NCI-H2029 (cell line): ENCODE measurements at regions not wholly inside any gene's neighbourhood (a gene's known extent, or its start where the extent isn't known, plus 50 kb on each side); places are given as distances from the start of the nearest gene placed in this dataset.
A peak's percentile ranks its signal among the peaks of the same experiment; 100 is the strongest.

Experiments used
- DNase-seq: peaks from one replicate; lab custom pipeline; 2025; lab: John Stamatoyannopoulos, UW

DNA sequence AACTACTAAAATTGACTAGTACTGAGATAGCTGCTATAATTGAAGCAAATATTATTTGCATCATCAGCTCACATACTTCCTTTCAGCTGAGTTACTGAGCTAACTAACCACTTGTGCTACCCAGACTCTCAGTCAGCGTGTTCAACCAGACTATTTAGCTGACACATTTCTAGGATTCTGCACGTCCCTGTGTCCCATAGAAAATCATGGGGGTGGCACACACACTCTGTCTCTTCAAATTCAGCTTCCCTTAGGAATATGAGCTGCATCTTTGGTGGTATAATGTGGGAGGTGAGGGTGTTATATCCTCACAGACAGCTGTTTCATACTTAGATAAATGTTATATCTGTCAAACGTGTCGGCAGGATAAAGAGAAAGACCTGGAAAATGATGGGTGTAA is 424.0 kb downstream of the CDH2 start:
- no peak for DNase-seq

DNA sequence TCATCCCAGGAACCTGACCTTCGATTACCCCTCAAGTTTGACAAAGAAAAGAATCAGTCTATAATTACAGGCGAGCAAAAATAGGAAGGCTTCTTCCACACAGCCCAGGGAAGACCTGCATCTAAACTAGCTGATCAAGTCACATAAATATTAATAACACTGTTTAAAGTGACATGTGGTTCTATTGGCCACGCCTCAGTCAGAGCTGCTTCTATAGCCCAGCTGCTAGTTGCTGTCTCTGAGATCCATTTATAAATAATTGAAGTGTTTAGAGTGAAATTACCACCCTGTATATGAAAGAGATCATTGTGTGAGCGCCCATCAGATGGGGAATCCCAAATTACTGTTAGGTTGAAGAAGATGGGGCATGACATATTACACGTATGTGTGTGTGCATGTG is 426.0 kb downstream of the CDH2 start:
- DNase-seq: no peak

DNA sequence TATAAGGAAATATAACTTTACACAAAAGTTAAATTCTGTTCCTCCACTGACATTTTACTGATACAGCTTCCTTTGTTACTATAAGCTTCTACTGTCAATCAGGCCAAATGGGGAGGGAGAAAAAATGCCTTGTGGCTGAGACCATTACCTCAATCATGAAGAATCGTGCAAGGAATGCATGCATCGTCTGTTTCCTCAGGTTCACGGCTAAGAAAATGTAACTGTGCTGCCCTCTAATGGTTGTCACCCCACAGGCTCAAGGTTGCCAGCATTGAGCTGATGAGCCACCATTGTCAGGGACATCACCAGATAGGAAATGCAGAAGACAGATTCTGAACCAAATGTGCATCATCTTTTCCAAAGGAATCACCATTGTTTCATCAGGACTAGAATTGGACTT is 426.9 kb downstream of the CDH2 start:
- DNase-seq: peak; percentile 45

DNA sequence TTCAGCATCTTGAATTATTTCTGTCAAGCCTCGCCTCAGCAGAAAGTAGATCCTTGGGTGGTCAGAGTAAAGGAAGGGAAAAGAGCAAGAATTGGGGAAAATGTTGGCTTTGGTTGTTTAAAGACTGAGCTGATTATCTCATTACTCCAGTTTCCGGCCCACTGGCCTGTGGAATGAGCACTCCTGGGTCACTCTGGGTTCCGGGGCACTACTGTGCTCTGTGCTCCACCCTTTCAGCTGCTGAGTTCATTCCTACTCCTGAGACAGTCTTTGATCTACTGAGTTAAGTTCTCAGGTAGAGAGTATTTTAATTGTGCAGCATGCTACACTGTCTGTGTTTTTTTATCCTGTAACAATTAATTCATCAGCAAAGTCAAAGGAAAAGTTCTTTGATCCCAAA is 427.7 kb downstream of the CDH2 start:
- no peak for DNase-seq

DNA sequence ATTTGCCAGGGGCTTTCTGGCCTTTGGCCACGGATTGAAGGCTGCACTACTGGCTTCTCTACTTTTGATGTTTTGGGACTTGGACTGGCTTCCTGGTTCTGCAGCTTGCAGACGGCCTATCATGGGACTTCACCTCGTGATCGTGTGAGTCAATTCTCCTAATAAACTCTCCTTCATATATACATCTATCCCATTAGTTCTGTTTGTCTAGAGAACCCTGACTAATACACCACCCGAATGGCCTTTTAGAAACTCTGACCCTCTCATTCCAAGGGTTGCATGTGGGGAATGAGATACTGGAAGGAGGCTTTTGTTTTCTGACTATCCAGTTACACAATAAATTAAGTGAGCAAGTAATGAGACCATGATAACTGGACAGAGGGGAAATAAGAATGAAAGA is 430.7 kb downstream of the CDH2 start:
- DNase-seq: no peak

DNA sequence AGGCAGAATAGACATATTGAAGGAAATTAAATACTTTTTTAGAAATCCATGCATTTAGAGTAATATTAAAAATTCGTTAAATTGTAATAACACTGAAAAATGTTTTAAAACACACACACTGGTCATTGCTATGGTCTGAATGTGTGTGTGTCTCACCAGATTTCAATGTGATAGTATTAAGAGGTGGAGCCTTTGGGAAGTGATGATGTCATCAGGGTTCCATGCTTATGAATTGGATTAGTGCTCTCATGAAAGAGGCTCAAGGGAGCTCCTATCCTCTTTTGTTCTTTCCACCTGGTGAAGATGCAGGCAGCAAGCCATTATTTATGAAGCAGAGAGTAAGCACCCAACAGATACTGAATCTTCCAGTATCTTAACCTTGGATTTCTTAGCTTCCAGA is 441.8 kb downstream of the CDH2 start:
- no peak for DNase-seq

DNA sequence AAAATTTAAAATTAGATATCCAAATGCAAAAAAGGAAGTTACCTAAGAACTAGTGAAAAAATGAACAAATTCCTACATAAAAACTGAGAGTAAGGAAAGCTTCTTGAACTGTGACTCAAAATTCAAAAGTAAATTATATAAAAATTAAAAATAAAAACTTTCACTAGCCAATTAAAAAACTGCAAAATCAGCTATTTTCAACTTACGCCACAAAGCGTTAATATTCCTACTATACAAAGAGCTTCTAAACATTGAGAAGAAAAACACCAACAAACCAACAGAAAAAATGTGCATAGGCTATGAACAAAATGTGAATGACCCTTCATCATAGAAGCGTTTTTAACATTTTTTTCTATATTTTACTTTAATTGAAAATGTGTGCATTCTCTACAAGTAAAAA is 445.7 kb downstream of the CDH2 start:
- DNase-seq: no peak

DNA sequence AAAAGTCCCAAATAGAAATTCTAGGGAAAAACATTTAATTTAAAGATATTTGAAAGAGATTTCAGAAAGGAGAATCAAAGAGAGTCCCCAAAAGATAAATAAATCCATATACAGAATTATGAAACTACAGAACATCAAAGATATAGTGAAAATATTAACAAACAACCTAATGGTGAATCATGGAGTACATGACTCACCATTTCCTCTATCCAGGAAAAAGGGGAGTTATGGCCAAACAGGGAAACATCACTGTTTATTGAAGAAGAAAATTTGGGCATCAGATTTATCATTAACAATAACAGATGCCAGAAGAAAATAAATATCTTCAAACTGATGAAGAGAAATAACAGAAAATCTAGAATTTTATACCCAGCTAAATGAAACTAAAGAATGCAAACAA is 448.3 kb downstream of the CDH2 start:
- DNase-seq: no peak

DNA sequence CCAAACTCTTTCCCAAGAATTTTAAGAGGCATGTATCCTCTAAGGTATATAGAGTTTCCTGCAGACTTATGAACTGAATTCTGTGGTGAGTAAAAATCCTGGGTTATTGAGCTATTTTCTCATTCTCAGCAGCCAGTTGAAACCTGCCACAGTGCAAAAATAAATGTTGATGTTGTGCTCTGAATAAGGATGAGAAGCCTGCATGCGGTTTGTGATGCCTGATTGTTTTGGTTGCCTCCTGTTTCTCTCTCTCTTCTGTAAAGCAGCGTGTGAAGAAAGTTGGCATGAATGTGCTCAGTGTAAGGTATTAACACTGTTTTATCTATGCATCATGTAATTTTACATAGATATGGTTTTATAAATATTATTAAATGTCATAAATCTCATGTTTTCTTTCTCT is 452.6 kb downstream of the CDH2 start:
- DNase-seq: no peak

DNA sequence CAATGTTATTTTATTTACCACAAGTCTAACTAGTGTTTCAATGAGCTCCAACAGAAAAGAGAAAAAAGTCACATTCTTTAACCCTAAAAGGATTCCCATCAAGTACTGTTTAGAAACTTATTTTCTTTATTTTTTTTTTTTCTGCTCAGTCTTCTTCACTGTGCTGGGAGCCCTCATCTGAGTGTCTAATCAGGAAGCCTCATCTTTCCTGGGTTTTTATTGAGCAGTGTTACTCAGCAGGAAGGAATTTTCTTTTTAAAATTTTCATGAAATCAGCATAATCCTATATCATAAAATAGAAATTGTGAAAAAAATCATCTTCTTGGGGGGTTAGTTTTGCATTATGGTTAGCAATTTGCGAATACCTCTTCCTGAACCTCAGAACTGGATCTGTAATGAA is 453.8 kb downstream of the CDH2 start:
- no peak for DNase-seq

DNA sequence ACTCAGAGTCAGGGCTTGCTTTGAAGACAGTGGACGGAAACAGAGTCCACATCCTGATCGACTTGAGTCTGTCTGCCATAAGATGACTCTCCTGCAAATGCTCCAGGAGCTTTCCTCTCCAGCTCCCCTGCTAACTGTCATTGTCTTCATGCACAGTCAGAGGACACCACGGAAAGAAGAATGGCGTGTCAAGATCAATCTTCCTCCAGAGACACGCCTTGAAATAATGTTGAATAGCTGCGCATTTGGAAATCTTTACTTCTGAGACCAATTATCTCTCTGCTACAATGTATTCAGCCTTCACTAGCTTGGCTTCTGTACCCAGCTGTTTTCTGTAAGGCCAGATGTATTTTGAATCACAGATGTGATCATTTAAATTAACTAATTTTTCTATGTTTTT is 457.2 kb downstream of the CDH2 start:
- no peak for DNase-seq

DNA sequence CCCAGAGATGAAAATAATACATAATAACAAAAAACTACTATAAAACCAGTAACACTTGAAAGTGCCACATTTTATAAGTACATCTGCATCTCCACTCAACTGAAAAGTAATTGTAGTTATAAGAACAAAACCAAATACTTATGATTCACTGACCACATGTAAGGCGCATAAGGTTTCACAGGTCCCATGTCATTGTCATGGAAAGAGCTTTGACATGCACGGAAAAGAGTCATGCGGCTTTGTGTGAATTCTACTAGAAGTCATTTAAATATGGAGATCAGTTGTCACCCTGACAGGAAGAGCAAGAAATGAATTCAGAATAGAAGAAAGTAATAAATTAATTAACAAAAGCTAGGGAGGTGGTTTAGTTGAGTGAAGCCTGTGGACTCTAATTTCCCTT is 459.1 kb downstream of the CDH2 start:
- no peak for DNase-seq

DNA sequence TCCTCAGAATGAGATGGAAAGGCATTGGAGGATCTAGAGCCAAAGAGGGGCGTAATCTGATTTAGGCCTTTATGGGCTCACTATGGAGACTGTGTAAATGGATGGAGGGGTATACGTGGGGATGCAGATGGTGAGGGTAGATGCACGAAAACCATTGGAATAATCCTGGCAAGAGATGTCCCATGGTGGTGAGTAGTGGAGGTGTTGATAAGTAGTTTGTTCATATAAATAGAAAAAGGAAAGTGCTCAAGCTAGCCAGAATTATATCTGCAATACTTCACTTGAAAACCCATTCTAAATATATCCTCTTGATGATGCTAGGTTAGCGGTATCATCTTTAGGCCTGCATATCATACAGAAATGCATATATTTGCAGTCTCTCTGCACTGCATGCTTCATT is 459.7 kb downstream of the CDH2 start:
- DNase-seq: no peak

DNA sequence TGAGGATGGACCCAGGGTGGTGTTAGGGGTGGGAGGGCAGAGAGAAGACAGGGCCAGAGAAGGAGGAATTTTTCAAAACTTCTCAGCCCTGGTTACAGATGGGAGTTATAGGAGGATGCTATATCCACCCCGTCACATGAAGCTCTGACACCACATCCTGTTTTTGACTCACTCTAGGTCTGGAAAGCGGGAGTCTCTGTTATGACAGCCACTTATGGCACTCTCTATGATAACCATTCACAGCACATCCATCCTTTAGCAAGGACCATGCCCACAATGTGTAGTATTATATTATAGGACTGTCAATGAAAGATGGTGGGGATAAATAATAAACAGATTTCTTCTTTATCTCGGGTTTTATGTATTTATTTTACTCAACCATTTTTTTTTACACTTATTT is 461.2 kb downstream of the CDH2 start:
- DNase-seq: no peak

DNA sequence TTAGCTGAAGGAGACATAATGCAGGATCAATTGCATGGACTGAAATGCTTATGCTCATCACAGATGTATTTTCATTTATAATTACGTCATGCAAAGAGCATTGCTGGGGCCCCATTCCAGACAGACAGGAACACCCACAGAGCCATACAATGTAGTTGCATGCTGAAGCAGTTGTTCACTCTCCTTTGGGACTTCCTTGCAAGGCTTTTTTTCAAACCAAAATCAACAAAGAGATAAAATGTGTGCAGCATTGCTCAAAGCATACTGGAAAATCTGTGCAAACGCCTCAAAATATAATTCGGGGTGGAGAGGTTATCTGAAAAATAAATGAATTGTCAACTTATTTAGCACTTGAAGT is 463.2 kb downstream of the CDH2 start:
- DNase-seq: no peak

DNA sequence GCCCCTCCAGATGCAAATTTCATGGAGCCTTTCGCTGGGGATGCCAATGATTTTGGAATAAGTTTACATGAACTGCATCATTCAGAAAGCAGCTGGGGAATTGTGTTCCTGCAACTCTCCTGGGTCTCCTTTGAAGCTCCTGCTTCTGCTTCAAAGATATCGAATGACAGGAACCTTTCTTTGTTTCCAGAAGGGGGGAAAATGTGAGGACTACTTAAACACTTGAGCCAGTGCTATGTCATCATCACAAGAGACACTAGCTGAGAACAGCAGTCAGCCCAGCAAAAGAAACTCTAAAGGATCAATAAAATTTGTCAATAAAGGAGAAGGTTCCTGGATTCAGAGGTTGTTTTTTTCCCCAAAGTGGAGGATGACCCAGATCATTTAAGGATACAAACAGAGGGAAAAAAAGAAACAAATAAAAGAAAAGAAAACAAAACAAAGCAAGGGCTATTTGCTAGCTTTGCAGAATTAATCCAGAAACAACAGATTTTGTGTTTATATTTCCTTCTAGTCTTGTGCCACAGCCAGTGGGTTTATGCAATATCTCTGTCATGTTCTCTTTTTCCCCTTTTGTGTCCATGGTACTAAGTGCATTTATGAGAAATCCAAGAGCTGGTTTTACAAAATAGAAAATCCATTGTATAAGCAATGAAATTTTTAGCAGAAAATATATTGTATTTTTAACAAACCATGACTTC is 463.7 kb downstream of the CDH2 start:
- peak; percentile 67 for DNase-seq

DNA sequence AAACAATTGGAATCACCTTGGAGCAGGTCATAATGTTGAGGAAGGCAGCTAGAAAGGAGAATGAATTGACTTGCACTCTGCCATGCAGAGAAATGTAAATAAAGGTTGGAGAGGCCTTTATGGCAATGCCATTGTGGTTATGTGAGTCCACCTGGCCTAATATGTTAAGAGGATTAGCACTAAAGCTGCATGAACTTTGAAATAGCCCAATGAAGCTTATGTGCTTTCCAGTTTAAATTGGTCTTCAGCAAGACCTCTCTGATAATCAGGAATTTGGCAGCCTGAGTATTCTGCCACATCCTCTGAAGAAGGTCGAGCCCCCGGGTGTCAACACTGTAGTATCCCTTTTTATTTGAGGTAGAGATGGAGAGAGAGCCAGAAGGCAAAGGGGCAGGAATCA is 464.9 kb downstream of the CDH2 start:
- DNase-seq: peak; percentile 47

DNA sequence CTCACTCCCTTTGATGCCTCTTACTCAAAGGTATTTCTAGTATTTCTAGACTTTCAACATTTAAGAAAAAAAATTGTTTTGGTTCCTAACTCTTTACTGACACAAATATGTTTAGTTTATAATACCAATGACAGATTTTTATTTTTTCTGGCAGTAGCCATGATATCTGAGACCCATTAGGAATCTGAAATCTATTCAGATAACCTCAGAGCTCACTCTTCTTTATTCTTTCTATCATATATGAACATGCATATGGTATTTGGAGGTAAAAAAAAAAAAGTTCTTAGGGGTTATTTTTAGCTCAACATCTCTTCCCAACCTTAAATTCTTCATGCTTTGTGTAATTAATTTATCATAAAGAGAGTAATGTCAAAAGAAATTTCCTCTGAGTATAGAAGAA is 465.5 kb downstream of the CDH2 start:
- DNase-seq: no peak

DNA sequence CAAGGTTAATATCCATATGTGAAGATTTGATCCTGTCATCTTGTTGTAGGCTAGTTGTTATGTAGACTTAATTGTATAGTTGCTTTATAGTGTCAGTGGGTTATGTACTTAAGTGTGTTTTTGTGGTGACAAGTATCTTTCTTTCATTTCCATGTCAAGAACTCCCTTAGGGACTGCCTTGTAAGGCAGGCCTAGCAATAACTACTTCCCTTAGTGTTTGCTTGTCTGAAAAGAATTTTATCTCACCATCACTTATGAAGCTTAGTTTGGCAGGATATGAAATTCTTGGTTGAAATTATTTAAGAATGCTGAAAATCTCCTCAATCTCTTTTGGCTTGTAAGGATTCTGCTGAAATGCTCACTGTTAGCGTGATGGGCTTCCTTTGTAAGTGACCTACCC is 467.6 kb downstream of the CDH2 start:
- DNase-seq: no peak

DNA sequence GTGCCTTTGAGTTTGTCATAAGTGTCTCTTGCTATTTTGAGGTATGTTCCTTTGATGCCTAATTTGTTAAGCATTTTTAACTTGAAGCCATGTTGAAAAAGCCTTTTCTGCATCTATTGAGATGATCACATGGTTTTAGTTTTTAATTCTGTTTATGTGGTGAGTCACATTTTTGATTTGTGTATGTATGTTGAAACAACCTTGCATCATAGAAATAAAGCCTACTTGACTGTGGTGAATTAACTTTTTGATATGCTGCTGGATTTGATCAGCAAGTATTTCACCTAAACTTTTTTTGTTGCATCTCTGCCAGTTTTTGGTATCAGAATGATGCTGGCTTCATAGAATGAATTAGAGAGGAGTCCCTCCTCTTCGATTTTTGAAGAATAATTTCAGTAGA is 469.7 kb downstream of the CDH2 start:
- no peak for DNase-seq

DNA sequence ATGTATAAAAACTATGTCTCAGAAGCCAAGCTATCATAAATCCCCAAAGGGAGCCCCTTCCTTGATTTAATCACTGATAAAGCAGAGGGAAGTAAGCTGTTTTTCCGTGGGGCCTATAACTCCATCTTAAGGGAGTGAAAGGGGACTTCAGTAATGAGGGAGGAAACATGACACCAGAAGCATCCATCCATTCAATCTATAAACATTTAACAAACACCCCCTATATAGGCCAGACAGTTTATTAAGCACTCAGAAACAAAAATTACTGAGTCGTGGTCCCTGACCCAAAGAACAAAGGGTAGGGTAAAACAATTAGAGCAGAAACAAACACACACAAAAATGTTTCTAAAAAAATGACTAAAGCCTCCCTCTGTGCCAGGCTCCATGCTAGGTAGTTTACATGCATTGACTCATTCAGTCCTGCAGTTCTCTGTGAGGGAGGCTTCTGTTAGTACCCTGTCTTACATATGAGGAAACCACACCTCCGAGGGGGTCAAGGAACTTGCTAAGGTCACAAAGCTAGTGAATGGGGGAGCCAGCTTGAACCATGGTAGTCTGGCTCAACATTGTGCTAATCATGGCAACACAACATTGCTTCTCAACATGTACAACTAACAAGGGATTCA is 472.1 kb downstream of the CDH2 start:
- no peak for DNase-seq

DNA sequence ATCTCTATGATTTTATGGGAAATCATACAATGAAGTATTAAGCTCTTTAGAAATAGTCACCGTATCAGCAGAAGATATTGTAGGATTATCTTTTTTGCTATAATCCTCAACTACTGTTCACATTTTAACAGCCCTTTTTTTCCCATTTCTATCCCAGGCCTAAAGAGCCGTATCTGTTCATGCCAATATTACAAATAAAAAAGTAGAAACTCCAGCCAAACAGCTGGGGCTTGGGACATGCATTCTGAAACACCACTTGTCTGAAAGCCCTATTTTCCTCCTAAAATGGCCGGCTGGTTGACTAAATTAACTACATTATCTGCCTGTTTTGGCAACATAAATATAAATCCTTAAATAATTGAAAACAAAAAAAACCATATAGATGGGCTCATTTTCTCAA is 477.8 kb downstream of the CDH2 start:
- DNase-seq: no peak

DNA sequence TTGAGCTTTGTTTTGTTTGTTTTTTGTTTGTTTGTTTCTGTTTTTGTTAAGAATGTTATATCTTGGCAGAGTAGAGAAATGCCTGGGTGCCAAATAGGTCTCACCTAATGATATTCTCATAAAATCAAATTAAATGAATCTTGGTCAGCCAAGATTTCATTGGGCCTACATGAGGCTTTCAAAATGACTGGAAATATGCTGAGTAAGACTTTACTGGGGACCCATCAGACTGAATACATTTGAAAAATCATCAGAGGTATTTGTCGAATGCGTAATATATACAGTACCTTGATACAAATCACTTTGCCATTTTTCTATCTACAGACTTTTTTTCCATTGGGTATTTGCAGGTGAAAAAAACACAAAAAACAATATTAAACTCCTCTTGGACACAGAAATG is 480.8 kb downstream of the CDH2 start:
- no peak for DNase-seq

DNA sequence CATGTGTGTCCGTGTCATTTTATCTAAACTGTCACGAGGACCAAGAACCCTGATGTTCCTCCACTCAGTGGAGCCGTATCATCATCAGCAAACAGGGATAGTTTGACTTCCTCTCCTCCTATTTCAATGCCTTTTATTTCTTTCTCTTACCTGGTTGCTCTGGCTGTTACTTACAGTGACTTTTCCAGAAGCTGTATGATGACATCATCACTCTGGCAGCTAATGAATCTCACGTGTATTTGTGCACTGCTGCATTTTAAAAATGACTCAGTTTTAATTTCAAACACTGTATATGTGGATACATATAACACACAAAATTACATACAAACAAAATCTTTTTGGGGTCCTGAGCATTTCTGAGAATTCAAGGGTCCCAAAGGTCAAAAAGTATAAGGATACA is 481.4 kb downstream of the CDH2 start:
- DNase-seq: no peak
